AG04449 (cell line): ENCODE measurements at regions not wholly inside any gene's neighbourhood (a gene's known extent, or its start where the extent isn't known, plus 50 kb on each side); places are given as distances from the start of the nearest gene placed in this dataset.

Experiments
- CTCF ChIA-PET: fragments of 350-600 bp; formaldehyde crosslinking; extraction: SDS; loops from one replicate; lab custom pipeline; 2021; ENCODE audit warnings: antibody characterized with exemption; lab: Yijun Ruan, JAX
- POLR2A ChIA-PET: fragments of 400-600, 350-600 bp; formaldehyde crosslinking; extraction: SDS; loops from one replicate; lab custom pipeline; 2020; ENCODE audit warnings: antibody characterized with exemption, inconsistent platforms; lab: Yijun Ruan, JAX
- DNase-seq: peaks from one replicate; pipeline ENCODE4 v3.0.0-alpha.2; 2010; ENCODE audit warnings: low read depth, low spot score
- H3K4me3 ChIP-seq: 2 replicates; pipeline ENCODE4 v1.5.1; 2011; ENCODE audit warnings: low read depth, mild to moderate bottlenecking, control low read depth, low read length
- CTCF ChIP-seq: IDR thresholded peaks from one replicate; pipeline ENCODE4 v1.5.1; 2011; ENCODE audit warnings: mild to moderate bottlenecking, moderate library complexity, low read length, control low read depth, inconsistent platforms; ENCODE audit not compliant: insufficient read depth; ENCODE audit errors: missing control alignments

- ChIA-PET CTCF (no interaction called here), POLR2A (no interaction called here)
- no peak for DNase-seq
- H3K4me3 ChIP-seq = no peak overlapping the region
- TF ChIP-seq CTCF = no peak
These were observed 204.5 kb upstream of the CMC1 start for GRCh38 chr3:28036599-28037575.

GRCh38 chr3:28039234-28039633, 202.2 kb upstream of the CMC1 start:
- POLR2A ChIA-PET = no interaction called here
- CTCF ChIA-PET = no interaction called here
- H3K4me3 ChIP-seq = no peak overlapping the region
- DNase-seq = no peak
- no peak for TF ChIP-seq CTCF

- TF ChIP-seq CTCF = no peak
- POLR2A ChIA-PET = no interaction called here
- H3K4me3 ChIP-seq = no peak overlapping the region
- DNase-seq = no peak
- CTCF ChIA-PET = no interaction called here
These were observed 201.6 kb upstream of the CMC1 start for GRCh38 chr3:28039829-28040228.

- POLR2A ChIA-PET = interaction anchor here (0.5 kb wide), 1 partner anchor 120 kb away, joined by 3 read pairs; no protein-coding TSS in a partner anchor
- CTCF ChIA-PET = no interaction called here
- H3K4me3 ChIP-seq = no peak overlapping the region
- no peak for DNase-seq
- TF ChIP-seq CTCF = no peak
These were observed 199.3 kb upstream of the CMC1 start for GRCh38 chr3:28042095-28042635.

GRCh38 chr3:28042707-28043106, 198.7 kb upstream of the CMC1 start:
- CTCF ChIA-PET = no interaction called here
- TF ChIP-seq CTCF = no peak

GRCh38 chr3:28050120-28050519, 191.3 kb upstream of the CMC1 start:
- no peak for TF ChIP-seq CTCF
- ChIA-PET POLR2A (no interaction called here), CTCF (no interaction called here)
- no peak for DNase-seq
- no peak overlapping the region for H3K4me3 ChIP-seq

More at GRCh38 chr3:28042707-28043106, 198.7 kb upstream of the CMC1 start:
- POLR2A ChIA-PET = interaction anchor here (0.5 kb wide), 1 partner anchor 121 kb away, joined by 3 read pairs; no protein-coding TSS in a partner anchor
- DNase-seq = no peak
- no peak overlapping the region for H3K4me3 ChIP-seq
